ENCODE measurements at regions not wholly inside any gene's neighbourhood (a gene's known extent, or its start where the extent isn't known, plus 50 kb on each side); places are given as distances from the start of the nearest gene placed in this dataset.

DNA sequence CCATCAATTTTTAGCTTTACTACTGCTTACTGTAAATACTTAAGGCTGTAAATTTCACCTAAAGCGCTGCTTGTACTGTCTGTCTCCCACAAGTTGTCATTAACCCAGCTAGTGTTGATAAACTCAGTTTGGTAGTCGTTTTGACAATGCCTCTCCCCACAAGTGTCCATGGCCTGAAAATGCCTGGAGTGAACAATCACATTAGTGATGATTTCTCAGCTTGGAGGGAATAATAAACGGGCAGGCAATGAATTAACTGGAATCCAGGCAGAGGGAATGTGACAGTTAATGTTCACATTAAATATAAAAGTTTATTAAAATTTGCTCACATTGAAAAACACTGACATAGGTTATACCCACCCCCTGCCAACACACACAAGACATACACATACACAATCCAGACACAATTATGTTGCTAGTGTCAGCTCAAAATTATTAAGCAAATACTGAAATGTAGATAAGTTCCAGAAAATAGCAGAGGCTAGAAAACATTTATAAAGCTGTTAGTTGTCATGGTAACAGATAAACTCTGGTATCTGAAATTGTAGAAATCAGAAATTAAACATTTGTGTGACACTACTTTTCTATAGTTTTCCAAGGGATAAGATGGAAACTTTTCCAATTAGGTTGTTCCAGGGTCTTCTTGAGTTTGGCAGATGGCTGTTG, 341.9 kb downstream of the DIRAS2 start:
- Histone ChIP-seq H3K4me3 (no peak overlapping the region), H3K27ac (no peak overlapping the region)
- intact Hi-C loops (cut with DNase I): no loop called here

GRCh38 chr9:90301277-90301653, 341.4 kb downstream of the DIRAS2 start:
- Histone ChIP-seq H3K27ac (no peak overlapping the region), H3K27me3 (no peaks in the 10 kb centered on the region), H3K9me3 (replicated peaks in 1 of 3) (no peaks in the 10 kb centered on the region), H3K36me3 (replicated peaks in 1 of 2) (no peaks in the 10 kb centered on the region), H3K4me1 (replicated peaks in 1 of 2) (no peaks in the 10 kb centered on the region), H3K4me3 (no peak overlapping the region)
- peak in 4 of 7 donors; percentile 4 to 53 (median 16) for DNase-seq
- WGBS, 4 donors: 38 to 46% (median 41%) methylated on average over 8 of the region's 8 CpGs
- TF ChIP-seq POLR2A (IDR thresholded peaks at IDR 0.05): no peak
- TF ChIP-seq, protein P1, sequence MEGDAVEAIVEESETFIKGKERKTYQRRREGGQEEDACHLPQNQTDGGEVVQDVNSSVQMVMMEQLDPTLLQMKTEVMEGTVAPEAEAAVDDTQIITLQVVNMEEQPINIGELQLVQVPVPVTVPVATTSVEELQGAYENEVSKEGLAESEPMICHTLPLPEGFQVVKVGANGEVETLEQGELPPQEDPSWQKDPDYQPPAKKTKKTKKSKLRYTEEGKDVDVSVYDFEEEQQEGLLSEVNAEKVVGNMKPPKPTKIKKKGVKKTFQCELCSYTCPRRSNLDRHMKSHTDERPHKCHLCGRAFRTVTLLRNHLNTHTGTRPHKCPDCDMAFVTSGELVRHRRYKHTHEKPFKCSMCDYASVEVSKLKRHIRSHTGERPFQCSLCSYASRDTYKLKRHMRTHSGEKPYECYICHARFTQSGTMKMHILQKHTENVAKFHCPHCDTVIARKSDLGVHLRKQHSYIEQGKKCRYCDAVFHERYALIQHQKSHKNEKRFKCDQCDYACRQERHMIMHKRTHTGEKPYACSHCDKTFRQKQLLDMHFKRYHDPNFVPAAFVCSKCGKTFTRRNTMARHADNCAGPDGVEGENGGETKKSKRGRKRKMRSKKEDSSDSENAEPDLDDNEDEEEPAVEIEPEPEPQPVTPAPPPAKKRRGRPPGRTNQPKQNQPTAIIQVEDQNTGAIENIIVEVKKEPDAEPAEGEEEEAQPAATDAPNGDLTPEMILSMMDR (IDR thresholded peaks at IDR 0.05): no peak
- intact Hi-C loops (cut with DNase I): no loop called here

More for the DNA sequence above, 341.9 kb downstream of the DIRAS2 start:
- H3K9me3 ChIP-seq (replicated peaks in 1 of 3): no peaks in the 10 kb centered on the region
- no peaks in the 10 kb centered on the region for H3K36me3 ChIP-seq (replicated peaks in 1 of 2)
- 41 to 58% (median 47%) methylated on average over 3 of the region's 3 CpGs for WGBS, 4 donors
- no peak for TF ChIP-seq POLR2A (IDR thresholded peaks at IDR 0.05)
- TF ChIP-seq, protein P1 (IDR thresholded peaks at IDR 0.05): no peak
- no peaks in the 10 kb centered on the region for H3K4me1 ChIP-seq (replicated peaks in 1 of 2)
- H3K27me3 ChIP-seq: no peaks in the 10 kb centered on the region
- no peak for DNase-seq

- Histone ChIP-seq H3K27ac (no peak overlapping the region), H3K4me3 (no peak overlapping the region), H3K27me3 (no peaks in the 10 kb centered on the region), H3K4me1 (replicated peaks in 1 of 2) (no peaks in the 10 kb centered on the region), H3K9me3 (replicated peaks in 1 of 3) (no peaks in the 10 kb centered on the region), H3K36me3 (replicated peaks in 1 of 2) (no peaks in the 10 kb centered on the region)
- intact Hi-C loops (cut with DNase I): no loop called here
- no peak for DNase-seq
- WGBS, 4 donors: 75 to 79% (median 79%) methylated on average over 4 of the region's 4 CpGs
- no peak for TF ChIP-seq POLR2A (IDR thresholded peaks at IDR 0.05)
- TF ChIP-seq, protein P1 (IDR thresholded peaks at IDR 0.05): no peak
Measured at GRCh38 chr9:90303655-90304054, 339.0 kb downstream of the DIRAS2 start.

DNA sequence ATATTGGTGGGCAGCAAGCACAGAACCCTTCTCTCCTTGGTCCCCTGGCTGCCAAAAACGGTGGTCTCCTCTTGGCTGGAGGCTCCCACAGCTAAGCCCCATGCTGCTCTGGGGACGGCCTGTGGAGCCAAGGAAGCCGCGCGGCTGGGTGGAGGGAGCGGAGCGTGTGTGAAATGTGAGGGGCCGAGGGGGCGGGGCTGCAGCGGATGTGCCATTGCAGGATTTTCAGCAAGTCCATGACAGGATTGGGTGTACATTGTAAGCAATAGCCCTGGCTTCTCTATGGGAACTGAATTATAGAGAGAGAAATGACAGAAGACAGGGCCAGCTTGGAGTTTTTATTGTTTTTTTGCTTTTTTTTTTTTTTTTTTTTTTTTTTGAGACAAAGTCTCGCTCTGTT, 336.5 kb downstream of the DIRAS2 start:
- no peaks in the 10 kb centered on the region for H3K27me3 ChIP-seq
- intact Hi-C loops (cut with DNase I): no loop called here
- no peak for DNase-seq
- H3K4me1 ChIP-seq (replicated peaks in 1 of 2): no peaks in the 10 kb centered on the region
- 81 to 97% (median 86%) methylated on average over 11 of the region's 11 CpGs for WGBS, 4 donors
- TF ChIP-seq POLR2A (IDR thresholded peaks at IDR 0.05): no peak
- TF ChIP-seq, protein P1 (IDR thresholded peaks at IDR 0.05): no peak
- no peak overlapping the region for H3K4me3 ChIP-seq
- no peaks in the 10 kb centered on the region for H3K36me3 ChIP-seq (replicated peaks in 1 of 2)
- H3K9me3 ChIP-seq (replicated peaks in 1 of 3): no peaks in the 10 kb centered on the region
- no peak overlapping the region for H3K27ac ChIP-seq
